NB4 (cell line): ENCODE measurements at regions not wholly inside any gene's neighbourhood (a gene's known extent, or its start where the extent isn't known, plus 50 kb on each side); places are given as distances from the start of the nearest gene placed in this dataset.

Experiments used
- CTCF ChIP-seq: IDR thresholded peaks from one replicate; pipeline ENCODE4 v1.5.1; 2012; ENCODE audit warnings: low read depth, low read length
- MAX ChIP-seq: IDR thresholded peaks from 2 replicates; pipeline ENCODE4 v1.6.1; 2011; ENCODE audit warnings: low read depth, low read length
- MYC ChIP-seq: IDR thresholded peaks from 2 replicates; pipeline ENCODE4 v1.6.1; 2011; ENCODE audit warnings: low read depth, low read length
- POLR2A ChIP-seq: IDR thresholded peaks from 2 replicates; pipeline ENCODE4 v1.6.1; 2011; ENCODE audit warnings: mild to moderate bottlenecking; ENCODE audit not compliant: insufficient read length; ENCODE audit errors: extremely low read depth

GRCh38 chr16:80468029-80468428, 72.8 kb upstream of the DYNLRB2 start:
- TF ChIP-seq POLR2A (no peak), CTCF (no peak), MAX (no peak), MYC (no peak)
